K562 (cell line): ENCODE measurements at regions not wholly inside any gene's neighbourhood (a gene's known extent, or its start where the extent isn't known, plus 50 kb on each side); places are given as distances from the start of the nearest gene placed in this dataset.

Source experiments
- CBX2 ChIP-seq: fragments of 200-600 bp; sonication (generic); IDR thresholded peaks from one replicate; pipeline ENCODE4 v1.6.1; 2012; ENCODE audit warnings: mild to moderate bottlenecking, low read length, inconsistent platforms; ENCODE audit not compliant: insufficient read depth, poor library complexity, severe bottlenecking
- HCFC1 ChIP-seq: IDR thresholded peaks from 2 replicates; pipeline ENCODE4 v1.6.1; 2012; ENCODE audit warnings: low read depth, low read length, improper control_type of control experiment
- JUN ChIP-seq, 2 experiments: sonication (generic) in 1 of 2; formaldehyde crosslinking in 1 of 2; IDR thresholded peaks; 2 replicates each; pipeline versions ENCODE4 v1.6.1 to v1.8.0; 2012 to 2022; ENCODE audit warnings: borderline replicate concordance in 2 of 2, mild to moderate bottlenecking in 2 of 2, improper control_type of control experiment in 1 of 2, low read depth in 1 of 2, low read length in 1 of 2, missing genetic modification reagents in 1 of 2
- NFYB ChIP-seq: IDR thresholded peaks from 2 replicates; pipeline ENCODE4 v1.6.1; 2011; ENCODE audit warnings: mild to moderate bottlenecking, moderate library complexity; ENCODE audit not compliant: insufficient read length; ENCODE audit errors: extremely low read depth
- POLR2A ChIP-seq: fragments of 450-650 bp; conservative IDR thresholded peaks from 2 replicates; pipeline ENCODE4 v1.6.1; 2016
- SIN3A ChIP-seq, 2 experiments: fragments of 150-350 bp in 1 of 2; IDR thresholded peaks; 2 replicates each; pipeline ENCODE4 v1.6.1; 2011 to 2016; ENCODE audit warnings: borderline replicate concordance in 2 of 2, low read depth in 2 of 2, low read length in 2 of 2, mild to moderate bottlenecking in 2 of 2, moderate library complexity in 2 of 2; ENCODE audit not compliant: control insufficient read depth in 1 of 2
- ZBED1 ChIP-seq: IDR thresholded peaks from 2 replicates; pipeline ENCODE4 v1.6.1; 2014
- TF ChIP-seq, protein P1 (sequence below), 3 experiments: IDR thresholded peaks in 2 of 3; conservative IDR thresholded peaks in 1 of 3; 2 replicates each; pipeline ENCODE4 v1.5.1; 2011 to 2012; ENCODE audit warnings: low read length in 3 of 3, mild to moderate bottlenecking in 3 of 3, control low read depth in 2 of 3, improper control_type of control experiment in 1 of 3, inconsistent platforms in 1 of 3, low read depth in 1 of 3, mixed read lengths in 1 of 3, moderate library complexity in 1 of 3; ENCODE audit not compliant: insufficient read depth in 2 of 3
- TF ChIP-seq, protein P2 (sequence below): sonication (generic); formaldehyde crosslinking; IDR thresholded peaks from 2 replicates; pipeline ENCODE4 v1.8.1; 2023; ENCODE audit warnings: mild to moderate bottlenecking, missing genetic modification reagents
- TF ChIP-seq, protein P3 (sequence below), 2 experiments: fragments of 450-650 bp; IDR thresholded peaks; 2 replicates each; pipeline ENCODE4 v1.6.1; 2016; ENCODE audit warnings: mild to moderate bottlenecking in 2 of 2, borderline replicate concordance in 1 of 2, low read depth in 1 of 2, moderate library complexity in 1 of 2
- TF ChIP-seq, protein P4 (sequence below): fragments of 250-450 bp; sonication (Bioruptor Pico); IDR thresholded peaks from 2 replicates; pipeline ENCODE4 v1.5.1; 2021; ENCODE audit warnings: mild to moderate bottlenecking

DNA sequence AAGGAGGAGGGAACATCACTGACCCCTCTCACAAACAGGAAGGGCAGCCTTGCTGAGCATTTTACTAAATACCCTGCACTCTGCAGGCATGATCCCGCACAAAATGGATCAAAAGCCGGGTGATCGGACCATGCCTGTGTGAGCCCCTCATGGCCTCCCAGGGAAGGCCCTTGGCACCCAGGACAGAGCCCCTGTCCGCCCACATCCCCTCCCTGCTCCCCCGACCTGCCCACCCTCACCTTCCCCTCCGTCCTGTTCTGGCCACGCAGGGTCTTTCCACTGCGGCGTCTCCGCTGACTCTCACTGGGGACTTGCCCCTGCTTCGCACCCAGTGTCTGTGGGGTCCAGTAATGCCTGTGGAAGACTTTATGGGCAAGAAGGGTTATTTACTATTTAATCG, 105.0 kb downstream of the HMX1 start:
- TF ChIP-seq ZBED1, result no peak
- TF ChIP-seq SIN3A (IDR thresholded peaks at IDR 0.05; ENCODE audit: borderline replicate concordance in 2 of 2, control insufficient read depth in 1 of 2, low read depth in 2 of 2, low read length in 2 of 2), result no peak
- TF ChIP-seq, protein P1, sequence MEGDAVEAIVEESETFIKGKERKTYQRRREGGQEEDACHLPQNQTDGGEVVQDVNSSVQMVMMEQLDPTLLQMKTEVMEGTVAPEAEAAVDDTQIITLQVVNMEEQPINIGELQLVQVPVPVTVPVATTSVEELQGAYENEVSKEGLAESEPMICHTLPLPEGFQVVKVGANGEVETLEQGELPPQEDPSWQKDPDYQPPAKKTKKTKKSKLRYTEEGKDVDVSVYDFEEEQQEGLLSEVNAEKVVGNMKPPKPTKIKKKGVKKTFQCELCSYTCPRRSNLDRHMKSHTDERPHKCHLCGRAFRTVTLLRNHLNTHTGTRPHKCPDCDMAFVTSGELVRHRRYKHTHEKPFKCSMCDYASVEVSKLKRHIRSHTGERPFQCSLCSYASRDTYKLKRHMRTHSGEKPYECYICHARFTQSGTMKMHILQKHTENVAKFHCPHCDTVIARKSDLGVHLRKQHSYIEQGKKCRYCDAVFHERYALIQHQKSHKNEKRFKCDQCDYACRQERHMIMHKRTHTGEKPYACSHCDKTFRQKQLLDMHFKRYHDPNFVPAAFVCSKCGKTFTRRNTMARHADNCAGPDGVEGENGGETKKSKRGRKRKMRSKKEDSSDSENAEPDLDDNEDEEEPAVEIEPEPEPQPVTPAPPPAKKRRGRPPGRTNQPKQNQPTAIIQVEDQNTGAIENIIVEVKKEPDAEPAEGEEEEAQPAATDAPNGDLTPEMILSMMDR (IDR thresholded peaks at IDR 0.05 in 2 of 3, conservative IDR thresholded peaks at IDR 0.05 in 1 of 3; ENCODE audit: insufficient read depth in 2 of 3, low read depth in 1 of 3, low read length in 3 of 3), result no peak
- TF ChIP-seq NFYB, result no peak
- TF ChIP-seq POLR2A, result no peak
- TF ChIP-seq CBX2, result no peak
- TF ChIP-seq, protein P2, sequence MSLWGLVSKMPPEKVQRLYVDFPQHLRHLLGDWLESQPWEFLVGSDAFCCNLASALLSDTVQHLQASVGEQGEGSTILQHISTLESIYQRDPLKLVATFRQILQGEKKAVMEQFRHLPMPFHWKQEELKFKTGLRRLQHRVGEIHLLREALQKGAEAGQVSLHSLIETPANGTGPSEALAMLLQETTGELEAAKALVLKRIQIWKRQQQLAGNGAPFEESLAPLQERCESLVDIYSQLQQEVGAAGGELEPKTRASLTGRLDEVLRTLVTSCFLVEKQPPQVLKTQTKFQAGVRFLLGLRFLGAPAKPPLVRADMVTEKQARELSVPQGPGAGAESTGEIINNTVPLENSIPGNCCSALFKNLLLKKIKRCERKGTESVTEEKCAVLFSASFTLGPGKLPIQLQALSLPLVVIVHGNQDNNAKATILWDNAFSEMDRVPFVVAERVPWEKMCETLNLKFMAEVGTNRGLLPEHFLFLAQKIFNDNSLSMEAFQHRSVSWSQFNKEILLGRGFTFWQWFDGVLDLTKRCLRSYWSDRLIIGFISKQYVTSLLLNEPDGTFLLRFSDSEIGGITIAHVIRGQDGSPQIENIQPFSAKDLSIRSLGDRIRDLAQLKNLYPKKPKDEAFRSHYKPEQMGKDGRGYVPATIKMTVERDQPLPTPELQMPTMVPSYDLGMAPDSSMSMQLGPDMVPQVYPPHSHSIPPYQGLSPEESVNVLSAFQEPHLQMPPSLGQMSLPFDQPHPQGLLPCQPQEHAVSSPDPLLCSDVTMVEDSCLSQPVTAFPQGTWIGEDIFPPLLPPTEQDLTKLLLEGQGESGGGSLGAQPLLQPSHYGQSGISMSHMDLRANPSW (CRISPR knock-in tag), result no peak
- TF ChIP-seq, protein P3, sequence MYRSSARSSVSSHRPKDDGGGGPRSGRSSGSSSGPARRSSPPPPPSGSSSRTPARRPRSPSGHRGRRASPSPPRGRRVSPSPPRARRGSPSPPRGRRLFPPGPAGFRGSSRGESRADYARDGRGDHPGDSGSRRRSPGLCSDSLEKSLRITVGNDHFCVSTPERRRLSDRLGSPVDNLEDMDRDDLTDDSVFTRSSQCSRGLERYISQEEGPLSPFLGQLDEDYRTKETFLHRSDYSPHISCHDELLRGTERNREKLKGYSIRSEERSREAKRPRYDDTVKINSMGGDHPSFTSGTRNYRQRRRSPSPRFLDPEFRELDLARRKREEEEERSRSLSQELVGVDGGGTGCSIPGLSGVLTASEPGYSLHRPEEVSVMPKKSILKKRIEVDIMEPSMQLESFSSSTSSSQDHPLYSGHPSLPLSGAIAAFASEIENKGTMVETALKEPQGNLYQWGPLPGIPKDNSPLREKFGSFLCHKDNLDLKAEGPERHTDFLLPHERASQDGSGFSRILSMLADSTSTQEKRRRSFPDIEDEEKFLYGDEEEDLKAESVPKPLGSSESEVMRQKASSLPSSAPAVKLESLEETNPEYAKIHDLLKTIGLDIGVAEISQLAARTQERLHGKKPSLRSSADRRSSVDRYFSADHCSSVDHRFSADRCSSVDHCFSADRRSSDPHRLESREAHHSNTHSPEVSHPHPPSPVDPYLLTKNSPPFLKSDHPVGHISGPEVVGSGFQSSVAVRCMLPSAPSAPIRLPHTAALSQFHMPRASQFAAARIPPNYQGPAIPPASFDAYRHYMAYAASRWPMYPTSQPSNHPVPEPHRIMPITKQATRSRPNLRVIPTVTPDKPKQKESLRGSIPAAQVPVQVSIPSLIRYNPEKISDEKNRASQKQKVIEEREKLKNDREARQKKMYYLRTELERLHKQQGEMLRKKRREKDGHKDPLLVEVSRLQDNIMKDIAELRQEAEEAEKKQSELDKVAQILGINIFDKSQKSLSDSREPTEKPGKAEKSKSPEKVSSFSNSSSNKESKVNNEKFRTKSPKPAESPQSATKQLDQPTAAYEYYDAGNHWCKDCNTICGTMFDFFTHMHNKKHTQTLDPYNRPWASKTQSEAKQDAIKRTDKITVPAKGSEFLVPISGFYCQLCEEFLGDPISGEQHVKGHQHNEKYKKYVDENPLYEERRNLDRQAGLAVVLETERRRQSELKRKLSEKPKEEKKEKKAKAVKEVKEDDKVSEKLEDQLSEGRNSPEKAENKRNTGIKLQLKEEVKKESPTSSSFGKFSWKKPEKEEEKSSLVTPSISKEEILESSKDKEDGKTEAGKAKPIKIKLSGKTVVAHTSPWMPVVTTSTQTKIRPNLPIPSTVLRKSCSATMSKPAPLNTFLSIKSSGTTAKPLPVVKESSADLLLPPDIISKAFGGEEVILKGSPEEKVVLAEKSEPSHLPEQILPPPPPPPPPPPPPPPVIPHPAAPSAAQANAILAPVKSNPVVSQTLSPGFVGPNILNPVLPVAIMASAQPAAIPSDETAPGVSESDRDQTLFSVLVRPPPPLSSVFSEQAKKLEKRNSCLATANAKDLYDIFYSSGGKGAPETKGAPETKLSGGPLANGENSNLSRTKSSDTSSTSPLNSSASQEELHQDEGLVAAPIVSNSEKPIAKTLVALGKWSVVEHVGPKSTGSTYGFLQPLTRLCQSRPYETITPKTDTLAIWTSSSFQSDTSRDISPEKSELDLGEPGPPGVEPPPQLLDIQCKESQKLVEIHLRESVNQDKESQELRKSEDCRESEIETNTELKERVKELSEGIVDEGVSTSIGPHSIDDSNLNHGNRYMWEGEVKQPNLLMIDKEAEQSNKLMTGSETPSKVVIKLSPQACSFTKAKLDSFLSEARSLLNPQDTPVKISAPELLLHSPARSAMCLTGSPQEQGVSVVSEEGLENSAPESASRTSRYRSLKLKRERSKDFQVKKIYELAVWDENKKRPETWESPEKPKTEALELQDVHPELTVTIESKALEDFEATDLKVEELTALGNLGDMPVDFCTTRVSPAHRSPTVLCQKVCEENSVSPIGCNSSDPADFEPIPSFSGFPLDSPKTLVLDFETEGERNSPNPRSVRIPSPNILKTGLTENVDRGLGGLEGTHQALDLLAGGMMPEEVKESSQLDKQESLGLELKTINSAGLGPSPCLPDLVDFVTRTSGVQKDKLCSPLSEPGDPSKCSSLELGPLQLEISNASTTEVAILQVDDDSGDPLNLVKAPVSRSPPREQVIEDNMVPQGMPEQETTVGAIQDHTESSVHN (IDR thresholded peaks at IDR 0.05; ENCODE audit: borderline replicate concordance in 1 of 2, low read depth in 1 of 2), result no peak
- TF ChIP-seq, protein P4, sequence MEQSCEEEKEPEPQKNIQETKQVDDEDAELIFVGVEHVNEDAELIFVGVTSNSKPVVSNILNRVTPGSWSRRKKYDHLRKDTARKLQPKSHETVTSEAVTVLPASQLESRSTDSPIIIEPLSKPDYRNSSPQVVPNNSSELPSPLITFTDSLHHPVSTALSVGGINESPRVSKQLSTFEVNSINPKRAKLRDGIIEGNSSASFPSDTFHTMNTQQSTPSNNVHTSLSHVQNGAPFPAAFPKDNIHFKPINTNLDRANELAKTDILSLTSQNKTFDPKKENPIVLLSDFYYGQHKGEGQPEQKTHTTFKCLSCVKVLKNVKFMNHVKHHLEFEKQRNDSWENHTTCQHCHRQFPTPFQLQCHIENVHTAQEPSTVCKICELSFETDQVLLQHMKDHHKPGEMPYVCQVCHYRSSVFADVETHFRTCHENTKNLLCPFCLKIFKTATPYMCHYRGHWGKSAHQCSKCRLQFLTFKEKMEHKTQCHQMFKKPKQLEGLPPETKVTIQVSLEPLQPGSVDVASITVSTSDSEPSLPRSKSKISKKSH (CRISPR knock-in tag), result no peak
- TF ChIP-seq JUN (IDR thresholded peaks at IDR 0.05; ENCODE audit: borderline replicate concordance, low read depth, low read length), result no peak
- TF ChIP-seq JUN (CRISPR knock-in tag; IDR thresholded peaks at IDR 0.05; ENCODE audit: borderline replicate concordance), result no peak
- no peak for TF ChIP-seq HCFC1
